GM23338 (cell line): ENCODE measurements at regions not wholly inside any gene's neighbourhood (a gene's known extent, or its start where the extent isn't known, plus 50 kb on each side); places are given as distances from the start of the nearest gene placed in this dataset.

ENCODE experiments used
- ATAC-seq: fragments of 200-7000 bp; cut with Tn5 transposase; 3 replicates; pipeline ENCODE4 v1.9.1; 2020
- DNase-seq: peaks from one replicate; pipeline ENCODE4 v3.0.0-alpha.2; 2015; ENCODE audit warnings: low spot score
- H2AFZ ChIP-seq: fragments of 200-600 bp; sonication (generic); 2 replicates; pipeline ENCODE4 v1.8.0; 2016; ENCODE audit warnings: antibody characterized with exemption, mild to moderate bottlenecking, moderate library complexity
- H3F3A ChIP-seq: fragments of 200-600 bp; sonication (generic); replicated peaks from 2 replicates; pipeline ENCODE4 v1.8.0; 2017; ENCODE audit warnings: antibody characterized with exemption, mixed run types, low read depth
- H3K27ac ChIP-seq: fragments of 200-600 bp; sonication (generic); 2 replicates; pipeline ENCODE4 v1.6.1; 2016; ENCODE audit warnings: low read depth
- H3K27me3 ChIP-seq: fragments of 200-600 bp; sonication (generic); 2 replicates; pipeline ENCODE4 v1.8.0; 2016; ENCODE audit warnings: mild to moderate bottlenecking, mixed run types, moderate library complexity; ENCODE audit not compliant: insufficient read depth
- H3K36me3 ChIP-seq: fragments of 200-600 bp; sonication (generic); 2 replicates; pipeline ENCODE4 v1.8.0; 2016; ENCODE audit warnings: mild to moderate bottlenecking; ENCODE audit not compliant: insufficient read depth
- H3K4me1 ChIP-seq: fragments of 200-600 bp; sonication (generic); 2 replicates; pipeline ENCODE4 v1.8.0; 2016; ENCODE audit warnings: mild to moderate bottlenecking, moderate library complexity; ENCODE audit not compliant: insufficient read depth
- H3K4me2 ChIP-seq: fragments of 200-600 bp; sonication (generic); 2 replicates; pipeline ENCODE4 v1.7.1; 2017; ENCODE audit warnings: mixed run types
- H3K4me3 ChIP-seq: fragments of 200-600 bp; sonication (generic); 2 replicates; pipeline ENCODE4 v1.6.1; 2016; ENCODE audit warnings: mixed run types
- H3K79me2 ChIP-seq: fragments of 200-600 bp; sonication (generic); replicated peaks from 2 replicates; pipeline ENCODE4 v1.8.0; 2017; ENCODE audit warnings: mild to moderate bottlenecking; ENCODE audit not compliant: insufficient read depth
- H3K9me2 ChIP-seq: fragments of 200-600 bp; sonication (generic); 2 replicates; pipeline ENCODE4 v1.8.0; 2017; ENCODE audit not compliant: insufficient read depth
- H4K20me1 ChIP-seq: fragments of 200-600 bp; sonication (generic); replicated peaks from 2 replicates; pipeline ENCODE4 v1.8.0; 2017; ENCODE audit warnings: mild to moderate bottlenecking; ENCODE audit not compliant: insufficient read depth
- H3K27ac Mint-ChIP-seq: 2 replicates; pipeline ENCODE4 v1.8.0; 2020; ENCODE audit warnings: inconsistent platforms, mild to moderate bottlenecking, moderate library complexity, mixed read lengths
- H3K27me3 Mint-ChIP-seq: 3 replicates; pipeline ENCODE4 v1.8.0; 2022; ENCODE audit warnings: low read depth, mild to moderate bottlenecking, moderate library complexity, mixed read lengths, inconsistent platforms; ENCODE audit not compliant: insufficient read depth, poor library complexity
- H3K36me3 Mint-ChIP-seq: 3 replicates; pipeline ENCODE4 v1.8.0; 2021; ENCODE audit warnings: low read depth, mild to moderate bottlenecking, inconsistent platforms, moderate library complexity, mixed read lengths
- H3K4me1 Mint-ChIP-seq: 3 replicates; pipeline ENCODE4 v1.8.0; 2020; ENCODE audit warnings: mild to moderate bottlenecking, inconsistent platforms, mixed read lengths
- H3K4me3 Mint-ChIP-seq: 3 replicates; pipeline ENCODE4 v1.8.0; 2021; ENCODE audit warnings: moderate library complexity, mild to moderate bottlenecking, inconsistent platforms, mixed read lengths
- H3K9me3 Mint-ChIP-seq: 3 replicates; pipeline ENCODE4 v1.8.0; 2020; ENCODE audit warnings: moderate library complexity, mild to moderate bottlenecking, inconsistent platforms, mixed read lengths
- CREB1 ChIP-seq: fragments of 250-450 bp; sonication (Bioruptor Pico); IDR thresholded peaks from 2 replicates; pipeline ENCODE4 v1.5.0; 2020; ENCODE audit warnings: low read depth, mild to moderate bottlenecking, moderate library complexity
- EZH2 ChIP-seq: fragments of 200-600 bp; sonication (generic); IDR thresholded peaks from one replicate; pipeline ENCODE4 v1.8.0; 2017; ENCODE audit warnings: antibody characterized with exemption, mild to moderate bottlenecking, low read depth; ENCODE audit not compliant: unreplicated experiment
- NANOG ChIP-seq: IDR thresholded peaks from 2 replicates; pipeline ENCODE4 v1.6.1; 2016; ENCODE audit warnings: antibody characterized with exemption, borderline replicate concordance
- POLR2AphosphoS5 ChIP-seq: IDR thresholded peaks from 2 replicates; pipeline ENCODE4 v1.6.1; 2016; ENCODE audit warnings: antibody characterized with exemption, low read depth
- REST ChIP-seq: IDR thresholded peaks from one replicate; pipeline ENCODE4 v1.6.1; 2018; ENCODE audit warnings: antibody characterized with exemption; ENCODE audit not compliant: unreplicated experiment
- STAT1 ChIP-seq: IDR thresholded peaks from one replicate; pipeline ENCODE4 v1.6.1; 2016; ENCODE audit warnings: antibody characterized with exemption; ENCODE audit not compliant: unreplicated experiment
- ZNF331 ChIP-seq: fragments of 250-450 bp; sonication (Bioruptor Pico); IDR thresholded peaks from 2 replicates; pipeline ENCODE4 v1.5.0; 2020; ENCODE audit warnings: low read depth, mild to moderate bottlenecking, moderate library complexity
- ZNF462 ChIP-seq: fragments of 250-450 bp; sonication (Bioruptor Pico); IDR thresholded peaks from 2 replicates; pipeline ENCODE4 v1.5.0; 2020; ENCODE audit warnings: mild to moderate bottlenecking, moderate library complexity
- TF ChIP-seq, protein P1 (sequence below): IDR thresholded peaks from 2 replicates; pipeline ENCODE4 v1.6.1; 2016; ENCODE audit warnings: antibody characterized with exemption

GRCh38 chr13:109346060-109346459, 440.3 kb downstream of the IRS2 start:
- H3K27me3 Mint-ChIP-seq, result peaks cover 3% of the 10 kb centered on the region
- DNase-seq (no peak), ATAC-seq (no peak)
- no peaks in the 10 kb centered on the region for H3K4me1 Mint-ChIP-seq
- no peaks in the 10 kb centered on the region for H3K36me3 Mint-ChIP-seq
- H3K79me2 ChIP-seq, result no peaks in the 10 kb centered on the region
- no peaks in the 10 kb centered on the region for H3K9me3 Mint-ChIP-seq
- no peaks in the 10 kb centered on the region; the same call in 1 of the 2 replicates for H3K9me2 ChIP-seq
- H3K4me3 Mint-ChIP-seq, result no peak overlapping the region
- H3K4me1 ChIP-seq, result no peaks in the 10 kb centered on the region
- H3F3A ChIP-seq, result no peaks in the 10 kb centered on the region
- no peak overlapping the region for H2AFZ ChIP-seq
- 0 out of 2 replicates have a peak, but pooled peaks cover 3% of the 10 kb centered on the region for H3K36me3 ChIP-seq
- TF ChIP-seq CREB1 (CRISPR knock-in tag) (no peak), NANOG (no peak), STAT1 (no peak), POLR2AphosphoS5 (no peak), ZNF331 (CRISPR knock-in tag) (no peak), REST (no peak), ZNF462 (CRISPR knock-in tag) (no peak), EZH2 (no peak)
- TF ChIP-seq, protein P1, sequence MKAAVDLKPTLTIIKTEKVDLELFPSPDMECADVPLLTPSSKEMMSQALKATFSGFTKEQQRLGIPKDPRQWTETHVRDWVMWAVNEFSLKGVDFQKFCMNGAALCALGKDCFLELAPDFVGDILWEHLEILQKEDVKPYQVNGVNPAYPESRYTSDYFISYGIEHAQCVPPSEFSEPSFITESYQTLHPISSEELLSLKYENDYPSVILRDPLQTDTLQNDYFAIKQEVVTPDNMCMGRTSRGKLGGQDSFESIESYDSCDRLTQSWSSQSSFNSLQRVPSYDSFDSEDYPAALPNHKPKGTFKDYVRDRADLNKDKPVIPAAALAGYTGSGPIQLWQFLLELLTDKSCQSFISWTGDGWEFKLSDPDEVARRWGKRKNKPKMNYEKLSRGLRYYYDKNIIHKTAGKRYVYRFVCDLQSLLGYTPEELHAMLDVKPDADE, result no peak
- no peak overlapping the region for H3K27ac Mint-ChIP-seq
- no peaks in the 10 kb centered on the region for H4K20me1 ChIP-seq
- H3K27me3 ChIP-seq, result no peaks in the 10 kb centered on the region
- no peak overlapping the region for H3K27ac ChIP-seq
- no peak overlapping the region for H3K4me2 ChIP-seq
- H3K4me3 ChIP-seq, result no peak overlapping the region
